ENCODE measurements at regions not wholly inside any gene's neighbourhood (a gene's known extent, or its start where the extent isn't known, plus 50 kb on each side); places are given as distances from the start of the nearest gene placed in this dataset.

- H3K27ac ChIP-seq: no peak overlapping the region
- no peak for TF ChIP-seq CTCF (IDR thresholded peaks at IDR 0.05)
- no peak for TF ChIP-seq ZFX (IDR thresholded peaks at IDR 0.05; ENCODE audit: borderline replicate concordance)
Measured at GRCh38 chr5:112686675-112687074, 51.0 kb upstream of the APC start.

GRCh38 chr5:112687306-112687705 is 50.4 kb upstream of the APC start:
- H3K27ac ChIP-seq: no peak overlapping the region
- TF ChIP-seq ZFX (IDR thresholded peaks at IDR 0.05; ENCODE audit: borderline replicate concordance) (no peak), CTCF (IDR thresholded peaks at IDR 0.05) (no peak)
